GM23338 (cell line): ENCODE measurements at regions not wholly inside any gene's neighbourhood (a gene's known extent, or its start where the extent isn't known, plus 50 kb on each side); places are given as distances from the start of the nearest gene placed in this dataset.

Source experiments
- CREB1 ChIP-seq: fragments of 250-450 bp; sonication (Bioruptor Pico); IDR thresholded peaks from 2 replicates; pipeline ENCODE4 v1.5.0; 2020; ENCODE audit warnings: low read depth, mild to moderate bottlenecking, moderate library complexity
- EZH2 ChIP-seq: fragments of 200-600 bp; sonication (generic); IDR thresholded peaks from one replicate; pipeline ENCODE4 v1.8.0; 2017; ENCODE audit warnings: antibody characterized with exemption, mild to moderate bottlenecking, low read depth; ENCODE audit not compliant: unreplicated experiment
- EZH2phosphoT487 ChIP-seq: fragments of 200-600 bp; sonication (generic); IDR thresholded peaks from one replicate; pipeline ENCODE4 v1.8.1; 2018; ENCODE audit warnings: antibody characterized with exemption; ENCODE audit not compliant: unreplicated experiment
- JUNB ChIP-seq: IDR thresholded peaks from one replicate; pipeline ENCODE4 v1.6.1; 2016; ENCODE audit warnings: antibody characterized with exemption; ENCODE audit not compliant: unreplicated experiment
- NANOG ChIP-seq: IDR thresholded peaks from 2 replicates; pipeline ENCODE4 v1.6.1; 2016; ENCODE audit warnings: antibody characterized with exemption, borderline replicate concordance
- POLR2AphosphoS5 ChIP-seq: IDR thresholded peaks from 2 replicates; pipeline ENCODE4 v1.6.1; 2016; ENCODE audit warnings: antibody characterized with exemption, low read depth
- STAT1 ChIP-seq: IDR thresholded peaks from one replicate; pipeline ENCODE4 v1.6.1; 2016; ENCODE audit warnings: antibody characterized with exemption; ENCODE audit not compliant: unreplicated experiment
- ZNF331 ChIP-seq: fragments of 250-450 bp; sonication (Bioruptor Pico); IDR thresholded peaks from 2 replicates; pipeline ENCODE4 v1.5.0; 2020; ENCODE audit warnings: low read depth, mild to moderate bottlenecking, moderate library complexity
- TF ChIP-seq, protein P1 (sequence below), 2 experiments: fragments of 200-600 bp in 1 of 2; sonication (generic) in 1 of 2; conservative IDR thresholded peaks; 2 replicates each; pipeline versions ENCODE4 v1.5.1 to v1.6.1; 2016 to 2017; ENCODE audit warnings: antibody characterized with exemption in 2 of 2, low read depth in 2 of 2, mild to moderate bottlenecking in 2 of 2, moderate library complexity in 1 of 2
- TF ChIP-seq, protein P2 (sequence below): IDR thresholded peaks from one replicate; pipeline ENCODE4 v1.6.1; 2018; ENCODE audit warnings: antibody characterized with exemption; ENCODE audit not compliant: unreplicated experiment
- TF ChIP-seq, protein P3 (sequence below): IDR thresholded peaks from 2 replicates; pipeline ENCODE4 v1.6.1; 2016; ENCODE audit warnings: antibody characterized with exemption

DNA sequence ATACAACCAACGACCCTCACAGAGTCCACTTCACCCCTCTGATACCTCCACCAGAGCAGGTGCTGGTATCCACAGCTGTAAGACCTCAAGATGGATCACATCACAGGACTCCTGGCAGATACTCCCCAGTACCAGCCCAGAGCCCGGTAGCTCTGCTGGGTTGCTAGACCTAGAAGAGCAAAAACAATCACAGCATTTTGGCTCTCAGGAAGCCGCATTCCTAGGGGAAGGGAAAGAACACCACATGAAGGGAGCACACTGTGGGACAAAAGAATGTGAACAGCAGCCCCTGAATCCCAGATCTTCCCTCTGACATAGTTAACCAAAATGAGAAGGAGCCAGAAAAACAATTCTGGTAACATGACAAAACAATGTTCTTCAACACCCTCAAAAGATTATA is 303.1 kb upstream of the GRIA3 start:
- TF ChIP-seq, protein P1, sequence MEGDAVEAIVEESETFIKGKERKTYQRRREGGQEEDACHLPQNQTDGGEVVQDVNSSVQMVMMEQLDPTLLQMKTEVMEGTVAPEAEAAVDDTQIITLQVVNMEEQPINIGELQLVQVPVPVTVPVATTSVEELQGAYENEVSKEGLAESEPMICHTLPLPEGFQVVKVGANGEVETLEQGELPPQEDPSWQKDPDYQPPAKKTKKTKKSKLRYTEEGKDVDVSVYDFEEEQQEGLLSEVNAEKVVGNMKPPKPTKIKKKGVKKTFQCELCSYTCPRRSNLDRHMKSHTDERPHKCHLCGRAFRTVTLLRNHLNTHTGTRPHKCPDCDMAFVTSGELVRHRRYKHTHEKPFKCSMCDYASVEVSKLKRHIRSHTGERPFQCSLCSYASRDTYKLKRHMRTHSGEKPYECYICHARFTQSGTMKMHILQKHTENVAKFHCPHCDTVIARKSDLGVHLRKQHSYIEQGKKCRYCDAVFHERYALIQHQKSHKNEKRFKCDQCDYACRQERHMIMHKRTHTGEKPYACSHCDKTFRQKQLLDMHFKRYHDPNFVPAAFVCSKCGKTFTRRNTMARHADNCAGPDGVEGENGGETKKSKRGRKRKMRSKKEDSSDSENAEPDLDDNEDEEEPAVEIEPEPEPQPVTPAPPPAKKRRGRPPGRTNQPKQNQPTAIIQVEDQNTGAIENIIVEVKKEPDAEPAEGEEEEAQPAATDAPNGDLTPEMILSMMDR (conservative IDR thresholded peaks at IDR 0.05; ENCODE audit: low read depth in 2 of 2) = no peak
- TF ChIP-seq CREB1 (CRISPR knock-in tag) (no peak), EZH2 (no peak), EZH2phosphoT487 (no peak), STAT1 (no peak), NANOG (no peak), JUNB (no peak), POLR2AphosphoS5 (no peak), ZNF331 (CRISPR knock-in tag) (no peak)
- TF ChIP-seq, protein P2, sequence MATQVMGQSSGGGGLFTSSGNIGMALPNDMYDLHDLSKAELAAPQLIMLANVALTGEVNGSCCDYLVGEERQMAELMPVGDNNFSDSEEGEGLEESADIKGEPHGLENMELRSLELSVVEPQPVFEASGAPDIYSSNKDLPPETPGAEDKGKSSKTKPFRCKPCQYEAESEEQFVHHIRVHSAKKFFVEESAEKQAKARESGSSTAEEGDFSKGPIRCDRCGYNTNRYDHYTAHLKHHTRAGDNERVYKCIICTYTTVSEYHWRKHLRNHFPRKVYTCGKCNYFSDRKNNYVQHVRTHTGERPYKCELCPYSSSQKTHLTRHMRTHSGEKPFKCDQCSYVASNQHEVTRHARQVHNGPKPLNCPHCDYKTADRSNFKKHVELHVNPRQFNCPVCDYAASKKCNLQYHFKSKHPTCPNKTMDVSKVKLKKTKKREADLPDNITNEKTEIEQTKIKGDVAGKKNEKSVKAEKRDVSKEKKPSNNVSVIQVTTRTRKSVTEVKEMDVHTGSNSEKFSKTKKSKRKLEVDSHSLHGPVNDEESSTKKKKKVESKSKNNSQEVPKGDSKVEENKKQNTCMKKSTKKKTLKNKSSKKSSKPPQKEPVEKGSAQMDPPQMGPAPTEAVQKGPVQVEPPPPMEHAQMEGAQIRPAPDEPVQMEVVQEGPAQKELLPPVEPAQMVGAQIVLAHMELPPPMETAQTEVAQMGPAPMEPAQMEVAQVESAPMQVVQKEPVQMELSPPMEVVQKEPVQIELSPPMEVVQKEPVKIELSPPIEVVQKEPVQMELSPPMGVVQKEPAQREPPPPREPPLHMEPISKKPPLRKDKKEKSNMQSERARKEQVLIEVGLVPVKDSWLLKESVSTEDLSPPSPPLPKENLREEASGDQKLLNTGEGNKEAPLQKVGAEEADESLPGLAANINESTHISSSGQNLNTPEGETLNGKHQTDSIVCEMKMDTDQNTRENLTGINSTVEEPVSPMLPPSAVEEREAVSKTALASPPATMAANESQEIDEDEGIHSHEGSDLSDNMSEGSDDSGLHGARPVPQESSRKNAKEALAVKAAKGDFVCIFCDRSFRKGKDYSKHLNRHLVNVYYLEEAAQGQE = no peak
- TF ChIP-seq, protein P3, sequence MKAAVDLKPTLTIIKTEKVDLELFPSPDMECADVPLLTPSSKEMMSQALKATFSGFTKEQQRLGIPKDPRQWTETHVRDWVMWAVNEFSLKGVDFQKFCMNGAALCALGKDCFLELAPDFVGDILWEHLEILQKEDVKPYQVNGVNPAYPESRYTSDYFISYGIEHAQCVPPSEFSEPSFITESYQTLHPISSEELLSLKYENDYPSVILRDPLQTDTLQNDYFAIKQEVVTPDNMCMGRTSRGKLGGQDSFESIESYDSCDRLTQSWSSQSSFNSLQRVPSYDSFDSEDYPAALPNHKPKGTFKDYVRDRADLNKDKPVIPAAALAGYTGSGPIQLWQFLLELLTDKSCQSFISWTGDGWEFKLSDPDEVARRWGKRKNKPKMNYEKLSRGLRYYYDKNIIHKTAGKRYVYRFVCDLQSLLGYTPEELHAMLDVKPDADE = no peak
